ENCODE measurements at regions not wholly inside any gene's neighbourhood (a gene's known extent, or its start where the extent isn't known, plus 50 kb on each side); places are given as distances from the start of the nearest gene placed in this dataset.
A peak's percentile ranks its signal among the peaks of the same experiment; 100 is the strongest.

GRCh38 chrX:39725928-39726619 is 371.7 kb downstream of the BCOR start:
- DNase-seq, result peak; percentile 86

GRCh38 chrX:39726771-39727170 is 371.0 kb downstream of the BCOR start:
- DNase-seq, result peak; percentile 66

GRCh38 chrX:39728025-39728424 is 369.7 kb downstream of the BCOR start:
- DNase-seq, result peak; percentile 19

GRCh38 chrX:39728852-39729598 is 368.7 kb downstream of the BCOR start:
- DNase-seq, result no peak

GRCh38 chrX:39729981-39730661 is 367.6 kb downstream of the BCOR start:
- peak; percentile 67 for DNase-seq

- DNase-seq, result peak; percentile 89
Observed at GRCh38 chrX:39730662-39731329, 367.0 kb downstream of the BCOR start.

GRCh38 chrX:39731330-39731667 is 366.5 kb downstream of the BCOR start:
- DNase-seq, result no peak

- no peak for DNase-seq
Observed at GRCh38 chrX:39731735-39732134, 366.0 kb downstream of the BCOR start.

- DNase-seq, result no peak
Observed at GRCh38 chrX:39733745-39734144, 364.0 kb downstream of the BCOR start.

- DNase-seq, result no peak
Observed at GRCh38 chrX:39734174-39734776, 363.5 kb downstream of the BCOR start.

GRCh38 chrX:39736216-39737211 is 361.2 kb downstream of the BCOR start:
- DNase-seq, result peak; percentile 59

- DNase-seq, result no peak
Observed at GRCh38 chrX:39739585-39739984, 358.2 kb downstream of the BCOR start.

- no peak for DNase-seq
Observed at GRCh38 chrX:39740078-39740477, 357.7 kb downstream of the BCOR start.

GRCh38 chrX:39741904-39742303 is 355.9 kb downstream of the BCOR start:
- DNase-seq, result no peak

- DNase-seq, result no peak
Observed at GRCh38 chrX:39745818-39746217, 351.9 kb downstream of the BCOR start.

GRCh38 chrX:39749135-39749534 is 348.6 kb downstream of the BCOR start:
- DNase-seq, result no peak

- DNase-seq, result no peak
Observed at GRCh38 chrX:39749728-39750127, 348.0 kb downstream of the BCOR start.

- peak; percentile 37 for DNase-seq
Observed at GRCh38 chrX:39750256-39750790, 347.4 kb downstream of the BCOR start.

GRCh38 chrX:39750848-39751247 is 346.9 kb downstream of the BCOR start:
- no peak for DNase-seq

- peak; percentile 48 for DNase-seq
Observed at GRCh38 chrX:39752815-39753214, 344.9 kb downstream of the BCOR start.

- DNase-seq, result peak; percentile 12
Observed at GRCh38 chrX:39753293-39753996, 344.3 kb downstream of the BCOR start.
